ENCODE measurements at regions not wholly inside any gene's neighbourhood (a gene's known extent, or its start where the extent isn't known, plus 50 kb on each side); places are given as distances from the start of the nearest gene placed in this dataset.

DNA sequence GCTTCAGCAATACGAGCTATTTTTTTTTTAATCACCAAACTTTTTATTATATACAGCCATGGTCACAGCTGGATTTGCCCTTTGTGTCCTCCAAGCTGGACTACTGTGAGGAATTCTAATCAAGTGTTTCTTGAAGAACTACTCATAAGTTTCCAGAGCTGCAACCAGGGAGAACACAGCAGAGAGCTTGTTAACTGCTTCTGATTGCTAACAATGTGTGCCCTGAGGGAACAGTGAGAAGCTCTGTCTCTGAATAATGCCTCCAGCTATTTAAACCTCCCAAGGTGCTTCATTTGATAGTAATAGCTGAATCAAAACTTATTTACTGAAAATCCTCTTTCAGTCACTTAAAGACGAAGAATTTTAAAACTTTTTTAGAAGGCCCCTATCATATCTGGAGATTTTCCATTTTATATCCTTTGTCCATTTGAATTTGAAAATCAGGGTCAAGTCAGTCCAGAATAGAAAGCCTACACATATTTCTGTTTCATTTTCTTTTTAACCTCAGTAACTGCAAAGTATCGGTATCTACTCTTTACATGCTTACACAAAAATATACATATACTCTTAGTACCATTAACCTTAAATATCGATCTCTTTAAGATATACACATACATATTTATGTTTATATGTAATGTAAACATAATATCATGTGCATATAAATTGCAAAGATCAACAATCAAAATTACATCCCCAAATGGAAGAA is 1024.2 kb downstream of the GRM8 start:
- no peak for TF ChIP-seq POLR2A (IDR thresholded peaks at IDR 0.05)
- TF ChIP-seq, protein P1, sequence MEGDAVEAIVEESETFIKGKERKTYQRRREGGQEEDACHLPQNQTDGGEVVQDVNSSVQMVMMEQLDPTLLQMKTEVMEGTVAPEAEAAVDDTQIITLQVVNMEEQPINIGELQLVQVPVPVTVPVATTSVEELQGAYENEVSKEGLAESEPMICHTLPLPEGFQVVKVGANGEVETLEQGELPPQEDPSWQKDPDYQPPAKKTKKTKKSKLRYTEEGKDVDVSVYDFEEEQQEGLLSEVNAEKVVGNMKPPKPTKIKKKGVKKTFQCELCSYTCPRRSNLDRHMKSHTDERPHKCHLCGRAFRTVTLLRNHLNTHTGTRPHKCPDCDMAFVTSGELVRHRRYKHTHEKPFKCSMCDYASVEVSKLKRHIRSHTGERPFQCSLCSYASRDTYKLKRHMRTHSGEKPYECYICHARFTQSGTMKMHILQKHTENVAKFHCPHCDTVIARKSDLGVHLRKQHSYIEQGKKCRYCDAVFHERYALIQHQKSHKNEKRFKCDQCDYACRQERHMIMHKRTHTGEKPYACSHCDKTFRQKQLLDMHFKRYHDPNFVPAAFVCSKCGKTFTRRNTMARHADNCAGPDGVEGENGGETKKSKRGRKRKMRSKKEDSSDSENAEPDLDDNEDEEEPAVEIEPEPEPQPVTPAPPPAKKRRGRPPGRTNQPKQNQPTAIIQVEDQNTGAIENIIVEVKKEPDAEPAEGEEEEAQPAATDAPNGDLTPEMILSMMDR (IDR thresholded peaks at IDR 0.05) = no peak

Measured in prostate gland (tissue), 2 donors.